ENCODE measurements at regions not wholly inside any gene's neighbourhood (a gene's known extent, or its start where the extent isn't known, plus 50 kb on each side); places are given as distances from the start of the nearest gene placed in this dataset.

- no peak for DNase-seq (ENCODE audit: low spot score)
- TF ChIP-seq CTCF (IDR thresholded peaks at IDR 0.05; ENCODE audit: borderline replicate concordance, control extremely low read depth, extremely low read depth, insufficient read depth, missing control alignments) = no peak
- in situ Hi-C loops (cut with MboI; ENCODE audit: low sequenced_read_pairs, unreplicated experiment) = no loop called here
These were observed 597.9 kb downstream of the PDCD6IP start for GRCh38 chr3:34396288-34396687.

DNA sequence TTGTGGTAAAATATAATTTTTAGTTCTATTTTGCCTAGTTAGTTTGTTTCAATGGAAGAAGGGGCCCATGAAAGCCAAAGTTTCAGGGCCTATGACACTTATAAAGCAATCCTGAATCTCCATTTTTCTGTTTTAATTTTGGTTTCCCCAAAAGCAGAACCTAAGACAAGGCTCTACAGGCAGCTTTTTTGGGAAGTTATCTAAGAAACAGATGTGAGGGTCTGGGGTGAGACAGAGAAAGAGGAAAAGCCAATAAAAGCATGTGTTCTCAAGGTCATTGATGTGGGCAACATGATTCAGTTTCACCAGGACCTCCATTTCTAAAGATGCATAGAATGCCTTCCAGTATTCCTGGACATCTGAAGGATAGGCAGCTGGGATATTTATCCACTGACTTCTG, 598.5 kb downstream of the PDCD6IP start:
- no peak for TF ChIP-seq CTCF (IDR thresholded peaks at IDR 0.05; ENCODE audit: borderline replicate concordance, control extremely low read depth, extremely low read depth, insufficient read depth, missing control alignments)
- no peak for DNase-seq (ENCODE audit: low spot score)
- in situ Hi-C loops (cut with MboI; ENCODE audit: low sequenced_read_pairs, unreplicated experiment) = no loop called here

DNA sequence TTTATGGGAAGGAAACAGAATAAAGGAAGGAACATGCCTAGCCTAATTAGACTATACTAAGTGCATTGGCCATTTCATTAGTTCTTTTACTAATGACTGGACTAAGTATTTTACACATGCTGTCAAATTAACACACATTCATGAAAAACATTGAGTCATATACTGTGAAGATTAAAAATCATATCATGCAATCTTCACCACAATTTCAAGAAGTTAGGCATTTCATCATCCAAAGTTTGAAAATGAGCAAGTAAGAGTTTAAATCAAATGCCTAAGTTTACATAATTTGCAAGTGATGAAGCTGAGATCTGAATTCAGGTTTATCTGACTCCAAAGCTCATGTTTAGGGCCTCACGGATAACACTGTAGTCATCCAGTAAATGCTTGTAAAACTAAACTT, 601.0 kb downstream of the PDCD6IP start:
- in situ Hi-C loops (cut with MboI; ENCODE audit: low sequenced_read_pairs, unreplicated experiment) = no loop called here
- no peak for DNase-seq (ENCODE audit: low spot score)
- no peak for TF ChIP-seq CTCF (IDR thresholded peaks at IDR 0.05; ENCODE audit: borderline replicate concordance, control extremely low read depth, extremely low read depth, insufficient read depth, missing control alignments)

- in situ Hi-C loops (cut with MboI; ENCODE audit: low sequenced_read_pairs, unreplicated experiment) = no loop called here
- DNase-seq (ENCODE audit: low spot score) = no peak
- TF ChIP-seq CTCF (IDR thresholded peaks at IDR 0.05; ENCODE audit: borderline replicate concordance, control extremely low read depth, extremely low read depth, insufficient read depth, missing control alignments) = no peak
These were observed 606.7 kb downstream of the PDCD6IP start for GRCh38 chr3:34405159-34405558.

- DNase-seq (ENCODE audit: low spot score) = no peak
- in situ Hi-C loops (cut with MboI; ENCODE audit: low sequenced_read_pairs, unreplicated experiment) = no loop called here
- no peak for TF ChIP-seq CTCF (IDR thresholded peaks at IDR 0.05; ENCODE audit: borderline replicate concordance, control extremely low read depth, extremely low read depth, insufficient read depth, missing control alignments)
These were observed 608.9 kb downstream of the PDCD6IP start for GRCh38 chr3:34407281-34407680.

DNA sequence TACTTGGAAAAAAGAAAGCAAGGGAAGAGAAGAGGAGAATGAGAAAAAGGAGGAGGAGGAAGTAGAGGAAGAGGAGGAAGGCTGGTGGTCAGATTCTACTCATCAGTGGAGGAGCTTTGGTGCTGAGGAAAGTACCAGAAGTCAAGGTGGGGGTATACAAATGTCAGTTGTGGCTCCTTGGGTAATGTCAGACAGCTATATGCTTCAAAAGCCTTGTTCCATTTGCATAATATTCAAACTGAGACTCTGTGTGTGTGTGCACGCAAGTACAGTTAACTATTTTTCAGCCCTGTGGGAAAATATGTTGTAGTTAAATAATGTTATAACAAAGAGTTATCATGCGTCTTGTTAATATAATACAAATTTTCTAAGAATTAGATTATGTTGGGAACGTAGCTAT, 609.7 kb downstream of the PDCD6IP start:
- no peak for DNase-seq (ENCODE audit: low spot score)
- no peak for TF ChIP-seq CTCF (IDR thresholded peaks at IDR 0.05; ENCODE audit: borderline replicate concordance, control extremely low read depth, extremely low read depth, insufficient read depth, missing control alignments)
- in situ Hi-C loops (cut with MboI; ENCODE audit: low sequenced_read_pairs, unreplicated experiment) = no loop called here

GRCh38 chr3:34411596-34411995, 613.2 kb downstream of the PDCD6IP start:
- in situ Hi-C loops (cut with MboI; ENCODE audit: low sequenced_read_pairs, unreplicated experiment) = no loop called here
- no peak for DNase-seq (ENCODE audit: low spot score)
- no peak for TF ChIP-seq CTCF (IDR thresholded peaks at IDR 0.05; ENCODE audit: borderline replicate concordance, control extremely low read depth, extremely low read depth, insufficient read depth, missing control alignments)
